ENCODE measurements at regions not wholly inside any gene's neighbourhood (a gene's known extent, or its start where the extent isn't known, plus 50 kb on each side); places are given as distances from the start of the nearest gene placed in this dataset.

- intact Hi-C loops (cut with micrococcal nuclease): no loop called here
Measured at GRCh38 chr22:44615602-44616180, 86.3 kb upstream of the PRR5 start.

- intact Hi-C loops (cut with micrococcal nuclease): no loop called here
Measured at GRCh38 chr22:44615146-44615545, 86.9 kb upstream of the PRR5 start.

GRCh38 chr22:44613196-44613595 is 88.8 kb upstream of the PRR5 start:
- intact Hi-C loops (cut with micrococcal nuclease): no loop called here

GRCh38 chr22:44611880-44612496 is 90.0 kb upstream of the PRR5 start:
- intact Hi-C loops (cut with micrococcal nuclease): no loop called here

GRCh38 chr22:44610071-44610470 is 91.9 kb upstream of the PRR5 start:
- intact Hi-C loops (cut with micrococcal nuclease): no loop called here

- intact Hi-C loops (cut with micrococcal nuclease): no loop called here
Measured at GRCh38 chr22:44609400-44609988, 92.5 kb upstream of the PRR5 start.

GRCh38 chr22:44608597-44609399 is 93.2 kb upstream of the PRR5 start:
- intact Hi-C loops (cut with micrococcal nuclease): no loop called here

- intact Hi-C loops (cut with micrococcal nuclease): no loop called here
Measured at GRCh38 chr22:44606126-44606525, 95.9 kb upstream of the PRR5 start.

GRCh38 chr22:44605486-44605885 is 96.5 kb upstream of the PRR5 start:
- intact Hi-C loops (cut with micrococcal nuclease): no loop called here

- intact Hi-C loops (cut with micrococcal nuclease): no loop called here
Measured at GRCh38 chr22:44604991-44605390, 97.0 kb upstream of the PRR5 start.

- intact Hi-C loops (cut with micrococcal nuclease): no loop called here
Measured at GRCh38 chr22:44604455-44604854, 97.5 kb upstream of the PRR5 start.

GRCh38 chr22:44603767-44604166 is 98.2 kb upstream of the PRR5 start:
- intact Hi-C loops (cut with micrococcal nuclease): no loop called here

- intact Hi-C loops (cut with micrococcal nuclease): no loop called here
Measured at GRCh38 chr22:44601725-44602124, 100.3 kb upstream of the PRR5 start.

- intact Hi-C loops (cut with micrococcal nuclease): no loop called here
Measured at GRCh38 chr22:44601189-44601588, 100.8 kb upstream of the PRR5 start.

GRCh38 chr22:44600207-44600785 is 101.7 kb upstream of the PRR5 start:
- intact Hi-C loops (cut with micrococcal nuclease): no loop called here

GRCh38 chr22:44599500-44600140 is 101.6 kb upstream of the RTL6 start:
- intact Hi-C loops (cut with micrococcal nuclease): no loop called here

GRCh38 chr22:44599084-44599483 is 101.1 kb upstream of the RTL6 start:
- intact Hi-C loops (cut with micrococcal nuclease): no loop called here

GRCh38 chr22:44597616-44598015 is 99.6 kb upstream of the RTL6 start:
- intact Hi-C loops (cut with micrococcal nuclease): no loop called here

GRCh38 chr22:44596396-44597125 is 98.5 kb upstream of the RTL6 start:
- intact Hi-C loops (cut with micrococcal nuclease): no loop called here

GRCh38 chr22:44595841-44596341 is 97.9 kb upstream of the RTL6 start:
- intact Hi-C loops (cut with micrococcal nuclease): no loop called here

GRCh38 chr22:44594951-44595350 is 96.9 kb upstream of the RTL6 start:
- intact Hi-C loops (cut with micrococcal nuclease): no loop called here
